Transverse colon (tissue), 4 donors: ENCODE measurements at regions not wholly inside any gene's neighbourhood (a gene's known extent, or its start where the extent isn't known, plus 50 kb on each side); places are given as distances from the start of the nearest gene placed in this dataset.

Source experiments
- CTCF ChIP-seq, 5 experiments: fragments of 200-600 bp in 3 of 5; fragments of 450-650 bp in 2 of 5; sonication (generic) in 3 of 5; IDR thresholded peaks; 1 replicate in 2 of 5; 2 replicates in 3 of 5; pipeline ENCODE4 v1.5.1; 2016 to 2017; ENCODE audit warnings: antibody characterized with exemption in 5 of 5, inconsistent platforms in 3 of 5, mild to moderate bottlenecking in 2 of 5, moderate library complexity in 1 of 5
- EP300 ChIP-seq: sonication (generic); formaldehyde crosslinking; IDR thresholded peaks from one replicate; pipeline ENCODE4 v1.6.1; 2017; ENCODE audit warnings: antibody characterized with exemption, low read depth
- POLR2AphosphoS5 ChIP-seq, 3 donors: sonication (generic); formaldehyde crosslinking; IDR thresholded peaks; one replicate each; pipeline ENCODE4 v1.6.1; 2016; ENCODE audit warnings: antibody characterized with exemption in 3 of 3

GRCh38 chr18:22838221-22838620, 94.9 kb upstream of the RBBP8 start:
- TF ChIP-seq CTCF (IDR thresholded peaks at IDR 0.05) (no peak), EP300 (no peak), POLR2AphosphoS5 (IDR thresholded peaks at IDR 0.05) (no peak)
